ENCODE measurements at regions not wholly inside any gene's neighbourhood (a gene's known extent, or its start where the extent isn't known, plus 50 kb on each side); places are given as distances from the start of the nearest gene placed in this dataset.

GRCh38 chr10:3470191-3470590 is 297.6 kb upstream of the PITRM1 start:
- Histone ChIP-seq H3K27me3 (no peaks in the 10 kb centered on the region), H3K4me3 (no peak overlapping the region), H3K9me3 (no peaks in the 10 kb centered on the region), H3K27ac (peak overlapping the region in 1 of 2 donors; percentile 95), H3K36me3 (no peaks in the 10 kb centered on the region), H3K4me1 (peaks cover 7 to 13% of the 10 kb centered on the region in 2 donors)
- intact Hi-C loops (cut with DNase I; ENCODE audit: low total_unique reads) = no loop called here
- no peak for DNase-seq
- TF ChIP-seq POLR2A (IDR thresholded peaks at IDR 0.05) = no peak
- no peak for TF ChIP-seq CTCF (IDR thresholded peaks at IDR 0.05)

- no peaks in the 10 kb centered on the region for H3K27me3 ChIP-seq
- peak overlapping the region; percentile 88 to 95 for H3K27ac ChIP-seq
- intact Hi-C loops (cut with DNase I; ENCODE audit: low total_unique reads) = no loop called here
- H3K9me3 ChIP-seq = no peaks in the 10 kb centered on the region
- H3K4me3 ChIP-seq = no peak overlapping the region
- H3K4me1 ChIP-seq = peaks cover 7 to 13% of the 10 kb centered on the region in 2 donors
- no peaks in the 10 kb centered on the region for H3K36me3 ChIP-seq
- no peak for DNase-seq
- TF ChIP-seq POLR2A (IDR thresholded peaks at IDR 0.05) = no peak
- TF ChIP-seq CTCF (IDR thresholded peaks at IDR 0.05) = no peak
These were observed 297.0 kb upstream of the PITRM1 start for GRCh38 chr10:3469639-3470020.

GRCh38 chr10:3468919-3469638 is 296.5 kb upstream of the PITRM1 start:
- H3K4me3 ChIP-seq = no peak overlapping the region

GRCh38 chr10:3467052-3467951 is 294.7 kb upstream of the PITRM1 start:
- H3K36me3 ChIP-seq = no peaks in the 10 kb centered on the region
- H3K27me3 ChIP-seq = no peaks in the 10 kb centered on the region
- no peaks in the 10 kb centered on the region for H3K9me3 ChIP-seq
- H3K4me1 ChIP-seq = peaks cover 6 to 7% of the 10 kb centered on the region in 2 donors
- H3K27ac ChIP-seq = peak overlapping the region; percentile 88 to 95
- H3K4me3 ChIP-seq = peak overlapping the region in 1 of 2 donors; percentile 5
- peak; percentile 64 to 81 for DNase-seq
- TF ChIP-seq CTCF (IDR thresholded peaks at IDR 0.05) (peak; percentile 29 to 51 (median 34)), POLR2A (IDR thresholded peaks at IDR 0.05) (peak in 1 of 2 donors; percentile 15)
- intact Hi-C loops (cut with DNase I; ENCODE audit: low total_unique reads) = no loop called here

More at GRCh38 chr10:3468919-3469638, 296.5 kb upstream of the PITRM1 start:
- H3K36me3 ChIP-seq = no peaks in the 10 kb centered on the region
- no peaks in the 10 kb centered on the region for H3K27me3 ChIP-seq
- peak; percentile 63 to 69 for DNase-seq
- no peaks in the 10 kb centered on the region for H3K9me3 ChIP-seq
- H3K4me1 ChIP-seq = peaks cover 7 to 13% of the 10 kb centered on the region in 2 donors
- intact Hi-C loops (cut with DNase I; ENCODE audit: low total_unique reads) = no loop called here
- H3K27ac ChIP-seq = peak overlapping the region; percentile 88 to 95
- TF ChIP-seq POLR2A (IDR thresholded peaks at IDR 0.05) (peak; percentile 38 to 52), CTCF (IDR thresholded peaks at IDR 0.05) (no peak)
